ENCODE measurements at regions not wholly inside any gene's neighbourhood (a gene's known extent, or its start where the extent isn't known, plus 50 kb on each side); places are given as distances from the start of the nearest gene placed in this dataset.

GRCh38 chr18:32871786-32872185 is 99.0 kb upstream of the KLHL14 start:
- no peaks in the 10 kb centered on the region for H3K36me3 Mint-ChIP-seq (ENCODE audit: low read depth, unreplicated experiment)
- no peaks in the 10 kb centered on the region for H3K27me3 ChIP-seq (ENCODE audit: insufficient read depth, low read length)
- no peak overlapping the region for H2AFZ ChIP-seq (ENCODE audit: low read depth, low read length)
- no peaks in the 10 kb centered on the region for H3K4me1 ChIP-seq (ENCODE audit: insufficient read depth, low read length)
- no peak overlapping the region for H3K27ac ChIP-seq (ENCODE audit: low read depth, low read length)
- no peaks in the 10 kb centered on the region for H4K20me1 ChIP-seq (ENCODE audit: insufficient read depth, low read length)
- no peak overlapping the region for H3K27ac Mint-ChIP-seq (ENCODE audit: unreplicated experiment)
- no peak for TF ChIP-seq EZH2 (IDR thresholded peaks at IDR 0.05; ENCODE audit: insufficient read depth, low read length)
- TF ChIP-seq, protein P1, sequence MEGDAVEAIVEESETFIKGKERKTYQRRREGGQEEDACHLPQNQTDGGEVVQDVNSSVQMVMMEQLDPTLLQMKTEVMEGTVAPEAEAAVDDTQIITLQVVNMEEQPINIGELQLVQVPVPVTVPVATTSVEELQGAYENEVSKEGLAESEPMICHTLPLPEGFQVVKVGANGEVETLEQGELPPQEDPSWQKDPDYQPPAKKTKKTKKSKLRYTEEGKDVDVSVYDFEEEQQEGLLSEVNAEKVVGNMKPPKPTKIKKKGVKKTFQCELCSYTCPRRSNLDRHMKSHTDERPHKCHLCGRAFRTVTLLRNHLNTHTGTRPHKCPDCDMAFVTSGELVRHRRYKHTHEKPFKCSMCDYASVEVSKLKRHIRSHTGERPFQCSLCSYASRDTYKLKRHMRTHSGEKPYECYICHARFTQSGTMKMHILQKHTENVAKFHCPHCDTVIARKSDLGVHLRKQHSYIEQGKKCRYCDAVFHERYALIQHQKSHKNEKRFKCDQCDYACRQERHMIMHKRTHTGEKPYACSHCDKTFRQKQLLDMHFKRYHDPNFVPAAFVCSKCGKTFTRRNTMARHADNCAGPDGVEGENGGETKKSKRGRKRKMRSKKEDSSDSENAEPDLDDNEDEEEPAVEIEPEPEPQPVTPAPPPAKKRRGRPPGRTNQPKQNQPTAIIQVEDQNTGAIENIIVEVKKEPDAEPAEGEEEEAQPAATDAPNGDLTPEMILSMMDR (IDR thresholded peaks at IDR 0.05; ENCODE audit: insufficient read depth, low read depth, low read length) = no peak
- no peaks in the 10 kb centered on the region for H3K36me3 ChIP-seq (ENCODE audit: insufficient read depth, low read length)
- FAIRE-seq (no peak), DNase-seq (ENCODE audit: low read depth) (no peak)
- peaks cover 3% of the 10 kb centered on the region for H3K4me1 Mint-ChIP-seq (ENCODE audit: low read depth, unreplicated experiment)
- H3K9me3 ChIP-seq (ENCODE audit: insufficient read depth, low read depth, low read length) = no peaks in the 10 kb centered on the region
- no peak overlapping the region for H3K4me2 ChIP-seq (ENCODE audit: low read length)
- H3K27me3 Mint-ChIP-seq (ENCODE audit: low read depth, unreplicated experiment) = peaks cover 3% of the 10 kb centered on the region
- no peaks in the 10 kb centered on the region for H3K9me3 Mint-ChIP-seq (ENCODE audit: unreplicated experiment)
- H3K9ac ChIP-seq (ENCODE audit: low read length) = no peak overlapping the region
- no peaks in the 10 kb centered on the region for H3K79me2 ChIP-seq (ENCODE audit: insufficient read depth, low read length)
- H3K4me3 ChIP-seq (ENCODE audit: insufficient read depth, low read depth, low read length) = no peak overlapping the region
- H3K4me3 Mint-ChIP-seq (ENCODE audit: unreplicated experiment) = no peak overlapping the region

DNA sequence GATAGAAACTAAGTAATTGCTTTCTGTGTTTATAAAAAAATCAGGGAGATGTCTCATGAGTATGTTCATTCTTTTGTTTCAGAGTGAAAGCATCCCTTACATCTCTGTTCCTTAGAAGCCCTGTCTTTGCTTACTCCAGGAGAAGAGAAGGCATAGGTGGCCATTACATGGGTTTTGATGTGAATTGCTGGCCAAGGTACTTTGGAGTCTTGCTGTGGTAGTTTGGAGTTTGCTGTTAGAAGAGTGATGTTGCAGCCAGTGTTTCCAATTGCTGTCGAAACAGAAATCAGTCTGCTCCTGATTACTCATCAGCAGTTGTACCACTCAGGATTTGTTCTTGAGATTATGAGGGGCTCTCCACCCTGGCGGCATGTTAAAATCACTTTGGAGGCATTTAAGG is 97.8 kb upstream of the KLHL14 start:
- Histone ChIP-seq H3K4me3 (ENCODE audit: insufficient read depth, low read depth, low read length) (no peak overlapping the region), H3K79me2 (ENCODE audit: insufficient read depth, low read length) (no peaks in the 10 kb centered on the region), H2AFZ (ENCODE audit: low read depth, low read length) (no peak overlapping the region), H4K20me1 (ENCODE audit: insufficient read depth, low read length) (no peaks in the 10 kb centered on the region), H3K9me3 (ENCODE audit: insufficient read depth, low read depth, low read length) (no peaks in the 10 kb centered on the region), H3K4me2 (ENCODE audit: low read length) (no peak overlapping the region), H3K9ac (ENCODE audit: low read length) (no peak overlapping the region), H3K27ac (ENCODE audit: low read depth, low read length) (no peak overlapping the region), H3K4me1 (ENCODE audit: insufficient read depth, low read length) (no peaks in the 10 kb centered on the region), H3K27me3 (ENCODE audit: insufficient read depth, low read length) (no peaks in the 10 kb centered on the region), H3K36me3 (ENCODE audit: insufficient read depth, low read length) (no peaks in the 10 kb centered on the region)
- no peak for DNase-seq (ENCODE audit: low read depth)
- Mint-ChIP-seq H3K27ac (ENCODE audit: unreplicated experiment) (no peak overlapping the region), H3K36me3 (ENCODE audit: low read depth, unreplicated experiment) (no peaks in the 10 kb centered on the region), H3K27me3 (ENCODE audit: low read depth, unreplicated experiment) (peaks cover 3% of the 10 kb centered on the region), H3K9me3 (ENCODE audit: unreplicated experiment) (no peaks in the 10 kb centered on the region), H3K4me3 (ENCODE audit: unreplicated experiment) (no peak overlapping the region), H3K4me1 (ENCODE audit: low read depth, unreplicated experiment) (peaks cover 3% of the 10 kb centered on the region)
- TF ChIP-seq, protein P1 (IDR thresholded peaks at IDR 0.05; ENCODE audit: insufficient read depth, low read depth, low read length) = no peak
- no peak for TF ChIP-seq EZH2 (IDR thresholded peaks at IDR 0.05; ENCODE audit: insufficient read depth, low read length)
- no peak for FAIRE-seq

- no peak for TF ChIP-seq EZH2 (IDR thresholded peaks at IDR 0.05; ENCODE audit: insufficient read depth, low read length)
- TF ChIP-seq, protein P1 (IDR thresholded peaks at IDR 0.05; ENCODE audit: insufficient read depth, low read depth, low read length) = no peak
- Histone ChIP-seq H3K36me3 (ENCODE audit: insufficient read depth, low read length) (no peaks in the 10 kb centered on the region), H3K9ac (ENCODE audit: low read length) (no peak overlapping the region), H3K4me1 (ENCODE audit: insufficient read depth, low read length) (no peaks in the 10 kb centered on the region), H3K4me2 (ENCODE audit: low read length) (no peak overlapping the region), H2AFZ (ENCODE audit: low read depth, low read length) (no peak overlapping the region), H3K9me3 (ENCODE audit: insufficient read depth, low read depth, low read length) (no peaks in the 10 kb centered on the region), H4K20me1 (ENCODE audit: insufficient read depth, low read length) (no peaks in the 10 kb centered on the region), H3K4me3 (ENCODE audit: insufficient read depth, low read depth, low read length) (no peak overlapping the region), H3K27ac (ENCODE audit: low read depth, low read length) (no peak overlapping the region), H3K27me3 (ENCODE audit: insufficient read depth, low read length) (no peaks in the 10 kb centered on the region), H3K79me2 (ENCODE audit: insufficient read depth, low read length) (no peaks in the 10 kb centered on the region)
- Mint-ChIP-seq H3K36me3 (ENCODE audit: low read depth, unreplicated experiment) (no peaks in the 10 kb centered on the region), H3K27me3 (ENCODE audit: low read depth, unreplicated experiment) (peaks cover 3% of the 10 kb centered on the region), H3K27ac (ENCODE audit: unreplicated experiment) (no peak overlapping the region), H3K9me3 (ENCODE audit: unreplicated experiment) (no peaks in the 10 kb centered on the region), H3K4me1 (ENCODE audit: low read depth, unreplicated experiment) (peaks cover 3% of the 10 kb centered on the region), H3K4me3 (ENCODE audit: unreplicated experiment) (no peak overlapping the region)
- DNase-seq (ENCODE audit: low read depth) (no peak), FAIRE-seq (no peak)
These were observed 95.6 kb upstream of the KLHL14 start for GRCh38 chr18:32868406-32868805.
